Stimulated activated CD4-positive, alpha-beta T cell treated with anti-CD3 and anti-CD28 coated beads, Interleukin-12 subunit alpha, Interleukin-12 subunit beta, amount 100 ng/mL, for 48 hours (primary cell): ENCODE measurements at regions not wholly inside any gene's neighbourhood (a gene's known extent, or its start where the extent isn't known, plus 50 kb on each side); places are given as distances from the start of the nearest gene placed in this dataset.

Experiments used
- DNase-seq, 3 donors: peaks; one replicate each; pipeline ENCODE4 v3.0.0-alpha.2; 2020; ENCODE audit warnings: low read depth in 2 of 3, low spot score in 1 of 3

- DNase-seq, result no peak
These were observed 168.5 kb upstream of the TCERG1L start for GRCh38 chr10:131480066-131480465.

GRCh38 chr10:131480861-131481260, 169.3 kb upstream of the TCERG1L start:
- no peak for DNase-seq

GRCh38 chr10:131485732-131486131, 174.2 kb upstream of the TCERG1L start:
- no peak for DNase-seq

- DNase-seq, result no peak
These were observed 176.3 kb upstream of the TCERG1L start for GRCh38 chr10:131487822-131488221.

GRCh38 chr10:131490991-131491594, 179.6 kb upstream of the TCERG1L start:
- no peak for DNase-seq

GRCh38 chr10:131492211-131492857, 180.8 kb upstream of the TCERG1L start:
- no peak for DNase-seq

GRCh38 chr10:131493432-131493831, 181.9 kb upstream of the TCERG1L start:
- DNase-seq, result no peak

- DNase-seq, result no peak
These were observed 182.9 kb upstream of the TCERG1L start for GRCh38 chr10:131494451-131494850.

- no peak for DNase-seq
These were observed 183.7 kb upstream of the TCERG1L start for GRCh38 chr10:131495224-131495623.

GRCh38 chr10:131495892-131496291, 184.4 kb upstream of the TCERG1L start:
- no peak for DNase-seq

- no peak for DNase-seq
These were observed 185.0 kb upstream of the TCERG1L start for GRCh38 chr10:131496351-131497052.

GRCh38 chr10:131499566-131499965, 188.0 kb upstream of the TCERG1L start:
- no peak for DNase-seq

GRCh38 chr10:131500181-131500580, 188.7 kb upstream of the TCERG1L start:
- DNase-seq, result no peak

GRCh38 chr10:131500892-131501291, 189.4 kb upstream of the TCERG1L start:
- DNase-seq, result no peak

GRCh38 chr10:131503992-131504391, 192.5 kb upstream of the TCERG1L start:
- DNase-seq, result no peak

- DNase-seq, result no peak
These were observed 199.9 kb upstream of the TCERG1L start for GRCh38 chr10:131511391-131511790.

GRCh38 chr10:131512852-131513251, 201.3 kb upstream of the TCERG1L start:
- no peak for DNase-seq

- DNase-seq, result no peak
These were observed 201.9 kb upstream of the TCERG1L start for GRCh38 chr10:131513445-131513844.

- DNase-seq, result no peak
These were observed 202.4 kb upstream of the TCERG1L start for GRCh38 chr10:131513901-131514300.

GRCh38 chr10:131514454-131514853, 202.9 kb upstream of the TCERG1L start:
- DNase-seq, result no peak

GRCh38 chr10:131516285-131516684, 204.8 kb upstream of the TCERG1L start:
- DNase-seq, result no peak

- no peak for DNase-seq
These were observed 206.3 kb upstream of the TCERG1L start for GRCh38 chr10:131517781-131518180.
